Activated CD4-positive, alpha-beta T cell treated with anti-CD3 and anti-CD28 coated beads for 48 hours (primary cell): ENCODE measurements at regions not wholly inside any gene's neighbourhood (a gene's known extent, or its start where the extent isn't known, plus 50 kb on each side); places are given as distances from the start of the nearest gene placed in this dataset.
"Not testable (repeated sequence)": the region's sequence is repeated elsewhere in the genome, so short reads cannot be mapped to it uniquely, and the experiment has no call there.

Experiments
- DNase-seq: peaks from one replicate; pipeline ENCODE4 v3.0.0-alpha.2; 2020

DNA sequence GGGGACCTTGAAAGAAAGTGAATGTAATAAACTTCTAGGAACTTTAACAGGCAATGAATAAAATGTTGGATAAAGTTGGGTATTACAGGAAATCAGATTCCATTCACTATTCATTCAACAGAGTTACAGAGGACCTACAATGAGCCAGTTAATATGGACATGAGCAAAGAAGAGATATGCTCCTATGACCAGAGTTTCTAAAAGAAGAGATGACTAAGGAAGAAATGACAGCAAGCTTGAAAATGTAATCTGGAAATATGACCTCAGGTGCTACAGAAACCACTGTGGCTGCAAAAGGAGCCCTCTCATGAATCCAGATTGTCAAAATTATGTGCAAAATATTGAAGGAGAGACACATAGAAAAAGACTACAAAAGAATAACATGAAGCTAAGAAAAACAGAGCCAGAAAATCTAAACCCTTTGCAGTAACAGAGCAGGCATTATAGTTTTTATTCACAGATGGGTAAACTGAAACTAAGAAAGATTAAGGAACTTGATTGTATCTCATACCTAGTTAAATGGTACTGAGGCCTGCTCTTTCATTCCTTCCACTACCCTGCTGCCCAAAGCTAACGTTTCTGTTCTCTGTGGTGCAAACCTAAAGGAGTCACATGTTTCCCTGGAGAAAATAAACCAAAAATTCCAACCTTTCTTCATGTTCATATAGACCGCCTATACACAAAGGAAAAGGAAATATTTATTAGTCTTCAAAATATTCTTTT, 378.3 kb downstream of the GBA3 start:
- no peak for DNase-seq

DNA sequence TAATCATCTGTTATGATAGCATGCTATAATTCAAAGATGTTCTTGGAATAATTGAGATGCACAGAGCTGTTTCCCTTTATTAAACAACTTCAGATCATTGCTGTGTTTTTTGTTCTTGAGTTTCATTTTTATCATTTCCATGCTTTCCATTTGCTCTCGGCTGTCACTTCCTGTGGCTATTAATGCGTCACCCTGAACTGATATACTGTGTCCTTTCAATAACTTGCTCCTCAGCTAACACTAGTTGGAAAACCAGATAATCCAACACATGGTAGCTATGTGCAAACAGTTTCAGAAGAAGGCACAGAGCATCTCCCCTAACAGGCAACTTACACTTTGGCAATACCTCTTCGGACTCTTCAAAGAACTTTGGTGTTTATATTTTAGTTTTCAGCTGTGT, 376.0 kb downstream of the GBA3 start:
- no peak for DNase-seq

DNA sequence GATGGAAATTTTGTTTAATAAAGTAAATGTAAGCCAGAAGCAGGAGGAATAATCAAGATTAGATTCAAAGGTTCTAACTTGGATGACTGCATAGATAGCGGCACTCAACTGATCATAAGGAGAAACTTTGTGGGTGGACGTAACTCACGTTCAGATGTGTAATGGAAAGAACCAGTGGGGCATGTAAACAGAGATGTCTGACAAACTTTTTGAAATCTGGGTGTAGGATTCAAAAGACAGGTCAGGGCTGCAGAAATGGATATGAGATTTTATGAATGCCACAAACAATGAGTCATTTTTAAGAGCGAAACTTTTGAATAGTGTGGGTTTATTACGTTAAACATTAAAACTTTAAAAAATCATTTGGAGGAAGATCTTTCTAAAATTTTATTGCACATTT, 375.6 kb downstream of the GBA3 start:
- no peak for DNase-seq

DNA sequence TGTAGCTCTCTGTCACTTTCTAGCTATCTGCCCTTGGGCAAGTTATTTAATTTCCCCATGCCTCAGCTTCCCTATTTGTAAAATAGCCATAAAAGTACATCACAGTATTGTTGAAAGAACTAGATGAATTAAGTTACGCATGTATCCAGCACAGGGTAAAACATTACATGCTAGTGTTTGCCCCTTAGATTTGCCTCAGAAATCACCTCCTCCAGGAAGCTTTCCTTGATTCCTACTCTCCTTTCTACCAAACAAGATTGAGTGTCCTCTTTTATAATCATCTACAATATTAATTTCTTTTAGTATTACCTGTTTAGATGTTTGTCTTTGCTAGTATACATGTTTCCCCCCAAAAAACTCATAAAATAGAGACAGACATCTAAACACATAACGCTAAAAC, 369.5 kb downstream of the GBA3 start:
- no peak for DNase-seq

DNA sequence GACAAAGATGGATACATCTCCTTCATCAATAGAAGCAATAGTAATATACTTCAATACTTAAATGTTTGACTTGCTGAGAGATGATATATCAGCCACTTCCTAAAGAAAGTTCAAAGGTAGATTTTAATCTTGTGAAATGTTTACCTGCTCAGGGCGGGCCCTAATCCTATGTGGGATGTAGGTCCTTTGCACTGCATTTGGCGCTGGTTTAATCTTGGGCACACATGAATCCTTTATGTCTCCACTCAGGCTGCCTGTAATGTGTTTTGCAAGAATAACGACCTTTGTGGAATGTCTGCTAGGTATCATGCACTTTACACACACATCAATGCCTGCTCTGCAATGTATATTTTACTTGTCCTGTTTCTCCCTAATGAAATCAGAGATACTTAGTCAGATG, 368.7 kb downstream of the GBA3 start:
- no peak for DNase-seq

DNA sequence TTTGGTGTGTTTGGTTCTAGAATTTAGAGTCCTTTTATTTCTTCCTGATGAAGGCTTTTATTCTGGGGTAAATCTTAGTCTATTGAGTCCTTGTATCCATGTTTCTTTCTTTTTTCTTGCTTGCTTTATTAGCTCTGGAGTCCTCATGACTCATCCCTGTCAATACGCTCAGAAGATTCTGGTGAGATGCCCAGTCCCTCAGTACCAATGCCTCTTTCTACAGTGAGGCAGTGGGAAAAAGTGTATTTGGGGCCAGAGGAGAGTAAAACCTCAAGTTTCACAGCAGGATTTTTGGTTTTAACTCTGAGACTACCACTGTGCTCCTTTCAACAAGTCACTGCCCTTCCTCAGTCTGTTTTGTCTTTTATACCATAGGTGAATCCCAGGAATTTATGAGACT, 368.0 kb downstream of the GBA3 start:
- DNase-seq: no peak

DNA sequence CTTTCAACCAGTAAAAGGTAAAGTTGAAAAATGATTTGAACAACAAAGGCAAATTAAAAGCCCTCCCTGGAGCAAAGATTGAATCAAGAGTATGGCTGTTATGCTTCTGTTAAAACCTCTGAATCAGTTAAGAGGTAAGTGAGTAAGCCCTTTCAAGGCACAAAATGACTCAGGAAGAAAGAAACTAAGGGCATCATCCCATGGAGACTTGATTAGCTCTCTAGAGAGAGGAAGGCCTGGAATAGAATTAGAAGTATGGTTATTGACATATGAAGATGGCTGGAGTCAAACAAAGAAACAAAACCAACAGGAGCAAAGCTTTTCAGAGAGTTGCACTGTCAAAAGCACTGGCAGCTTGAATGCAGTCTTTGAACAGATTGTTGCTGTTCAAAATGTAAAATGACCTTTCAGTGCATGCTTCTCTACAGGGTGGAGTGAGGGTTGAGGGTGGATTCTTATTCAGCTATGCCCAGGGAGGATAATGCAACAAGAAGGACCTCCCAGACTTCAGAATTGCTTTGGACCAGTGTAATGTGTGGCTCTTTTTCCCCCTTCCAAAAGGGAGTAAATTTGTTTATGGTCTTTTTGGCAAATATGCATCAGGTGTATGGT, 365.5 kb downstream of the GBA3 start:
- DNase-seq: no peak

DNA sequence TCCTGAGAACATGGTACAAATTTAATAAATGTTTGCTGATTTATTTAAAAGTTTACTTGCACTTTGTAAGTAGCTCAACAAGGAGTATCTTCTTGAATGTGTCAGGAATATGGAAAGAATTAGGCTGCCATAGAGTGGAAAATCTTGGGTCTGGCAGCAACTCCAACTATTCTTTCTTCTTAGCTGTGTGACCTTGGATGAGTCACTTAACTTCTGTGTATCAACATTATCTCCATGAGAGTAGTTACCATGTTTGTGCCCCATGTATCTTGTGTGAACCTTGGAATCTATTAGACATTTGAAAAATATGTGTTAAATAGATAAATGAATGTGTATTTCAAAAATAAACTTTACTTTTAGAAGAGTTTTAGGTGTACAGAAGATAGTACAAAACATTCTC, 348.8 kb downstream of the GBA3 start:
- DNase-seq: no peak

DNA sequence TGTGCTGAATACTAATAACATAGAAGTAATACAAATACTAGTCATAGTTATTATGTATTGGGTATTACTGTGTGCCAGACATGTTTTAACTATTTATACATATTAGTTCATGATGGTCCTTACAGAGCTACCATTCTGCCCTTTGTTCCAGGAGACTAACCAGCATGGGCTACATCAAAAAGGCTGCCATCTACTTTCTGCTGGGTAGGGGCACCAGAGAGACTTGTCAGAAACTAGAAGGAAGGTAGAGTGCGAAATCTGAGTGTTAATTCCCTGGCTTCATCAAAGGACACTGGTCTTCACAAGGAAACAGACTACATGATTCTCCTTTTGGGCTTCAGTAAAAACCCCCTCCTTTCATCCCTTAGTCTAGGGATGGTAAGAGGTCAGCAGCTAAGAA, 347.8 kb downstream of the GBA3 start:
- no peak for DNase-seq

DNA sequence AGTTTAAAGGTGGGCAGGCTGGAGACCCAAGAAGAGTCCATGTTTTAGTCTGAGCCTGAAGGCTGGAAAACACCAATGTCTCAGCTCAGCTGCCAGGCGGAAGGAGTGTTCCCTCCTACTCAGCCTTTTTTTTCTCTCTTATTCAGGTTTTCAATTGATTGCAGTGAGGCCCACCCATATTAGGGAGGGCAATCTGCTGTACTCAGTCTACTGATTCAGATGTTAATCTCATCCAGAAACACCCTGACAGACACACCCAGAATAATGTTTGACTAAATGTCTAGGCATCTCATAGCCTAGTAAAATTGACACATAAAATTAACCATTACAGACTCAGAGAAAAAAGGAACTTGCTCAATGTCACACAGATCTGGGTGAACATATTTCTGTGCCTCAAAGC, 347.1 kb downstream of the GBA3 start:
- DNase-seq: no peak

DNA sequence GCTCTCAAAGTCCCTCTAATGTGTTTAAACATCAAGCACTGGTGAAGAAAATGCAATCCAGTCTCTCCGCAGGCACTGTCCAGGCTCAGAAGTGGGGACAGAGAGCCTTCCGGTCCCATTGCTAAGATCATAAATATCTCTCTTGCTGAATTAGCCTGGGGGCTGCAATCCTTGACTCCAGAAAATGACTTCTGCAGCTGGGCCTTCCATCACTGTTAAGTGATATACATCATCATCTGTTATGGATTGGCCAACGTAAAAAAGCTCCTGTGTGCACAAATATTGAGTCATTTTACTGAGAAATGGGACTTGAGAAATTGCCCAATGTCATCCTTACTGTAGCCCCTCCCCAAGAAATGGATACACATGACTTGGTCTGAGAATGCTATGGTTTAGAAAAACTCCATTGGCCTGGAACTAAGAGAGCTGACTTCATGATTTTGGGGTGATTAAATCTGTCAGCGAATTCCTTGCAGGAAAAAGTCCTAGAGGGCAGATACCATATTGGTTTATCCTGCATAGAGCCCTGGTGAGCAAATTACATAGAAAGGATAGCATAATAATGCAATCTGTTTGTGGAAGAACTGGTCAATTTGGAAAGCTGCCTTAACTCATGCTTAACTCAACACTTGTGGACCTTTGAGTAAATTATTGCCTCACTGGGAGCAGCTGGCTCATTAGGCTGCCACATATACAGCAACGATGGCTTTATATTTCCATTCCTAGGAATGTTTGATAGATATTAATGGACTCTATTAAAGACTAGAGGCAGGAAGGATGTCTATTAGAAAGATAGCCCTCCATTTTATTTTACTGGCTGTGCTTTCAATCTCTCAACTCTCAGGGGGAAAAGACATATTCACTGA, 346.1 kb downstream of the GBA3 start:
- no peak for DNase-seq

DNA sequence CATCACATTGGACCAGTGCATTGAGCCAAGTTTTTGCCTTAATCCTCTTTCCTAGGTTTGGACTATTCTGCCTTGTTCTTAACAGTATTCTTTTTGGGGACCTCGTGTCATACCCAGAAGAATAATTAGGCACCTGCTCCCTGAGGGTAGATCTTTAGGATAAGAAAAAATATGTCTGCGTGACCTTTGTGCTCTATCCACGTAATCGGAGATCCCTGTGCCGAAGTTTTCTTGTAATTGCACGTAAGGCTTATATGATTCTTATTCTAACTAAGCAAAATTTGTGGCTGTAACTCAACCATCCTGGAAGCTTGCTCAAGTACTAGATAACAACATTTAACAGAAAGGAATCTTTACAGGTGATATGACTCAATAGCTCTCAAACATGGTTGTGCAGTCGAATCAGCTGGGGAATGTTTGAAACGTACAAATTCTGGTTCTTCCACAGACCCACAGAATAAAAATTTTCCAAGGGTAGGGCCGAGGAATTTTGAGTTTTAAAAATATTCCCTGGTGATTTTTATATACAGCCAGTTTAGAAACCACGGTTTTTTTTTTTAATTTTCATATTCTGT, 344.3 kb downstream of the GBA3 start:
- DNase-seq: no peak

DNA sequence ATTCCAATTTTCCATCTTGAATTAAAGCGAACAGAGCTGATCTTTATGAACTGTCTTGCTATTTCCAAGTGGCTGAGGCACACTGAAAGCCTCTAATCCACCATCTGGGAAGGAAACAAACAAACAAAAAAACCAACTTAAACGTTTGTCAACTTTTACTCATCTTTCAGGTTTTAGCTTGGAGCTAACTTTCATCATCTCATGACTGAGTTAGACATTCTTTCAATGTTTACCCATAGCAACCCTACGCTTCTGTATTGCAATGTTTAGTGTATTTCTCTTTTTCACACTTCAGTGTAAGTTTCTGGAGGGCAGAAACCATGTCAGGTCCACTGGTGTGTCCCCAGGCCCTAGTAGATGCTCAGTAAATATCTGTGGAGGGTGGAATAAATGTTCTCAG, 343.8 kb downstream of the GBA3 start:
- DNase-seq: no peak

DNA sequence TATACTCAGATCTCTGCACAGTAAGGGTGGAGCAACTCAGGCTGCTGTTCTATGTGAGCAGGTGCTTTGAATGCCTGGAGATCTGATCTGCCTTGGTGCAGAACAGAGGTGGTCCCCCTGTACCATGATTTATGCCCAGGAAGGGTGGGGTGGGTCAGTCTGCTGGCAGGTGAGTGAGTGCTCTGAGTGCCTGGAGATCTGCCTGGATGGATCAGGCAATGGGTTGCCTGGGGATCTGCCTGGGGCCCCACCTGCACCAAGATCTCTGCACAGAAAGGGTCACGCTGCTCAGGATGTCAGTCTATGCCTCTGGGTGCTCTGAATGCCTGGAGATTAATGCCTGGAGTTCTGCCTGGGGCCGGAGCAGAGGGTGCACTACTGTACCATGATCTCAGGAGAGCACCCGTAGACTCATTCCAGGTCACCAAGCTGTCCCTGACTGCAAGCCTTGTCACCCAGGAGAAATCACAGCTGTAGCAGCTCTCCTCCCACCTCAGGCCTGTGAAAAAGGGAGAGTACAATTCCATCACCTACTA, 342.9 kb downstream of the GBA3 start:
- DNase-seq: no peak

DNA sequence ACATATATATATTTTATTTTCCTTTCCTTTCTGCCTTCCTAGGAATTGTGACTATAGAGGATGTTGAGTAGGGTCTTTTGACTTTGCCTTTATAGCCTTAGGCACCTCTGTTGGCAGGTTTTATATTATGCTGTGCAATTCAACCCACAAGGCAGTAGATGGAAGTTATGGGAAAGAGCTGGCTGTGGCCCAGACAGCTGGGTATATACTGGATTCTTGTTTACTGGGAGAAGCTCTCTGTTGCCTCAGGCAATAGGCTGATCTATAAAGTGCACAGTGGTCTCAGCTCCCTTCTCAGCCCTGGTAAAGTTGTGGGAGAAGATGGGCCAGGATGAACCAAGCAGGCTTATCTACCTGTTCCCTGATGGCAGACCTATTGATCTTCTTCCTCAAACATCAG, 342.0 kb downstream of the GBA3 start:
- no peak for DNase-seq

DNA sequence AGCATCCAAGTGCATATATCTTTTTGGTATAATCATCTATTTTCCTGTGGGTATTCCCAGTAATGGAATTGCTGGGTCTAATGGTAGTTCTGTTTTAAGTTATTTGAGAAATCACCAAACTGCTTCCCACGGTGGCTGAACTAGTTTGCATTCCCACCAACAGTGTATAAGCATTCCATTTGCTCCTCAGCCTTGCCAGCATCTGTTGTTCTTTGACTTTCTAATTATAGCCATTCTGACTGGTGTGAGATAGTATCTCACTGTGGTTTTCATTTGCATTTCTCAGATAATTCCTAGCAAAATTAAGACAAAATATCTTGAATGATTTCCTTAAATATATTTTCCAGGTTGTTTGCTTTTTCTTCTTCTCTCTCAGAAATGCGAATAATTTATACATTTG, 341.1 kb downstream of the GBA3 start:
- no peak for DNase-seq

DNA sequence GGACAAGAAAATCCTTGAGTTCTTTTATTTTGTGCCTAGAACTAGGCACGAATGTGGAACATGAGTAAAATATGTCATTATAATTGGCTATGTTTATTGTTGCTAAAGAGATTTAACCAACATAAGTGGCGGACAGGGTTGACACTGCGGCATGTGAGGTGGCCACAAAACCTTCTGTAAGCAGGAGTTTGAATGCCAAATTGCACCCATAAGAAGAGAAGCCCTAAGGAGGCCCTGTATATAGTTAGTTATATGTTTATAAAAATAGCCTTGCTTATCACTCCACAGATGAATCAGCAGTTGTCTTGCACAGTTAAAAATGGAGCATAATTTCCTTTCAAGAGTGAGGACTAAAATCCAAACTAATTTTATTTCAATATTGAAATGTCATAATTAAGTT, 336.1 kb downstream of the GBA3 start:
- DNase-seq: no peak

DNA sequence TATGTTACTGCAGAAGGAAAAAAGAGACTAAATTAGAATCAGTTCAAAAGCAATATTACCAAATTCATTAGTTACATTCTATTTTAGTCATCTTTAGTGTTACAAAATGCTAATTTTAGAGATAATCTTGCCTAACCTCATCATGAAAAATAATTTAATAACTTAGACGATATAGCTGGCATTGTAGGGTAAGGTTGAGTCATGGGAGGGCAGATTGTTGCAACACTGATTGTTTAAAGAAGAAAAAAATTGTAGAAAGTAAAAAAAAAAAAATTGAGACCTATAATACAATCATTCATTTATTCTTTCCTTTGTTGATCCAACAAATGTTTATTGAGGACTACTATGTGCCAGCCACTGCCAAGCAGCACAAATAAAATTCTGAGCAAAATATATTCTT, 330.9 kb downstream of the GBA3 start:
- DNase-seq: no peak

DNA sequence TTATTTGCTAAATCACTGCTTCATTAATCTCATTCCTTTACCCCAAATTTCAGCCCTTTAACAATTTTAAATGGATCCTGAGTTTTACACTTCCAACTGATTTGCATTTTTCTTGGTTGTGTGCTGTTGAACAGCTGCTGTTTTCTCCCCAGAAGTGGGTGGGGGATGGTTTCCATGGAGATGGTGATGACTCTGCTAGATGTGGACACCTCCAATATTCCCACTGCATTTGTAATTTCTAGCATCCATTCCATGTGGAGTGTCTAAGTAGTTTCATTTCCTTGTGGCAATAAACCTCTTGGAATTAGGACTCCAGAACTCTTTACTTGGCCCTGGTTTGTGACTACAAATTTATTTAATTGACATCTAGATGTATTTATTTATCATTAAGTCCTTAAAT, 330.4 kb downstream of the GBA3 start:
- DNase-seq: no peak

DNA sequence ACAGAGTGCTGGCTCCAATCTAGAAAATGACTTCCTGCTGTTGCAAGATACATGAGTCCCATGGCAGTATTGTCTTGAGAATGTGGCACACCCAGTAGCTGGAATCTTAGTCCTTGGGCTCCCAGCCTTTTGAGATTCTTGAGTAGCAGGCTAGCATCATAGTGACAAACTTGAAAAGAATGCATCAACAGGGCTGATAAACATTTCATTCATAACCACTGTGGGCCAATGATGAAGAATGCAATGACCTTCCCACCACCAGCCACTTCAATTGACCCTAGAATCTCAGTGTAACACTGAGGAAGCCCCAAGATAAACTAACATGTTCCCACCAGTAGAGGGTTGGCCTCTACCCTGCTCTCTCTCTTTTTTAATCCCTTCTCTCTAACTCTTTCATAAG, 329.3 kb downstream of the GBA3 start:
- no peak for DNase-seq

DNA sequence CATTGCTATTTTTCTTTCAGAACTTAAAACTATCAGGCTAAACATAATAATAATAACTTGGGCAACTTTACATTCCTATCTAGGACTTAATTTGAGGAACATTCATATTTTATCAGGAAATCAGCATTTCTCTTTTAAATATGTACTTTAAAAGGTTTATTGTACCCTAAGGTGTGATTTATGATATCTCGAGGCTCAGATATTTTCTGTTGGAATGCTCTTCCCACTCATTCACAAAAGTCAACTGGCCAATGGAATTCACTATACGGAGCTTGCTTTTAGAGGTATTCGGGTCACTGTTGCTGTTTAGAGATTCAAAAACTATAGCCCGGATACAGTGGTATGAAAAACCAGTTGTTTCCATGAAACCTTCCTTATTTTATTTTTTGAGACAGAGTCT, 328.3 kb downstream of the GBA3 start:
- DNase-seq: no peak

DNA sequence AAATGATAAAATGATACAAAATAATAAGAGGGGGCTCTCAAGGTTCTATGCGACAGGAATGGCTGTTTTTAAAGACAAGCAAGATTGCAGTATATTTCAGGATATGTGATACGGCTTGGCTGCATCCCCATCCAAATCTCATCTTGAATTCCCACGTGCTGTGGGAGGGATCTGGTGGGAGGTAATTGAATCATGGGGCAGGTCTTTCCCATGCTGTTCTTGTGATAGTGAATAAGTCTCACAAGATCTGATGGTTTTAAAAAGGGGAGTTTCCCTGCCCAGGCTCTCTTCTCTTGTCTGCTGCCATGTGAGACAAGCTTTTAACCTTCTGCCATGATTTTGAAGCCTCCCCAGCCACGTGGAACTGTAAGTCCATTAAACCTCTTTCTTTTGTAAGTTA, 327.7 kb downstream of the GBA3 start:
- not testable (repeated sequence) for DNase-seq

DNA sequence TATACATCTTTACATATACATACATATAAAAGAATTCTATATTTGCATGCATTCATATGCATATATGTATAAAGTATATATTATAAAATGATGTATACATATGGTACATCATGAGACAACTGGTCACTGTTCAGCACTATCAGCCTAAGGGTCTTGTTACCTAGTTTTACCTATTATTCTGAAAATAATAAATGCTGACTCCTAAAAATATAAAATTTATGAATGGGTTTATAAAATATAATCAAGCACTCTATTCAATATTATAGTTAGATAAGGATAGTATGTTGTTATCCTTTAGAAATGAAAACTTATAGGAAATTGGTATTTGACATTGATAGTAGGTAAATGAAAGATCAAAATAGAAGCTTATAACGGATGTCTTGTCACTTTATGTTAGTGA, 324.2 kb downstream of the GBA3 start:
- no peak for DNase-seq

DNA sequence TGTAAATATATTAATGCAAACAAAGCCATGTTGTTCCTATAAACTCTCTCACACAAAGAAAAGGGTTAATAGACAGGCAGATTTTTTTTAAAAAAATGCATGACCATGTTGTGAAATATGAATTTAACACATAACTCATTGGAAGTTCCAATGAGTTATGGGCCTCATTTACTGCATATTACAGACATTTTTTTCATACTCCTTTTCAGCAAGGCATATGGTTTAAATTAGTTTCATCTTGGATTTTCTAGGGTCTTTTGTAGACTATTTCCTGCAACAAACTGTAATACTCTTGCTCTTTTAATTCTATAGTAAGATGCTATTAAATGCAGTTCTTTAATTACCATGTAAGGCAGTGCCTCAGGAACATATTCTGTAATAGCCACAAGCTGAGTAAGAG, 323.1 kb downstream of the GBA3 start:
- DNase-seq: no peak
